Dedifferentiated amniotic fluid mesenchymal stem cell (primary cell): ENCODE measurements at regions not wholly inside any gene's neighbourhood (a gene's known extent, or its start where the extent isn't known, plus 50 kb on each side); places are given as distances from the start of the nearest gene placed in this dataset.
"Not testable (repeated sequence)": the region's sequence is repeated elsewhere in the genome, so short reads cannot be mapped to it uniquely, and the experiment has no call there.

Experiments
- DNase-seq: peaks from one replicate; pipeline ENCODE4 v3.0.0-alpha.2; 2016; ENCODE audit errors: extremely low spot score

DNA sequence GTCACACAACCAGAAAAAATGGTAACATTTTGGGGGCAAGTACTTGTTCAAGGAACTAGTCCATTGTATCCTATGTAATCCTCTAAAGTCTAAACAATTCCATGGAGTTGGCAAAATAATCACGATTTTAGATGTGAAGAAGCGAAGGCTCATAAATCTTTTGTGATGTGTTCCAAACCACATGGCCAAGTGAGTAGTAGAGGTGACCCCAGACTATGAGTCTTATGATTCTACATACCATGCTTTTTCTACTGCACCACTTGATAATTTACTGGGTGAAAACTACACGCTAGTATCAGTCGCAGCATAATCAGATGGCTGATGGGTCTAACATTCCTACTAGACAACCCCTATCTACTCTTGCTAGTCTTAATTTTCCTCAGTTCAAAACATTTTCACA is 371.4 kb downstream of the OSR1 start:
- no peak for DNase-seq

GRCh38 chr2:18986046-18986445 is 372.4 kb downstream of the OSR1 start:
- DNase-seq: no peak

GRCh38 chr2:18980786-18981430 is 377.5 kb downstream of the OSR1 start:
- DNase-seq: no peak

GRCh38 chr2:18980104-18980785 is 378.2 kb downstream of the OSR1 start:
- DNase-seq: no peak

GRCh38 chr2:18977409-18977808 is 381.0 kb downstream of the OSR1 start:
- no peak for DNase-seq

DNA sequence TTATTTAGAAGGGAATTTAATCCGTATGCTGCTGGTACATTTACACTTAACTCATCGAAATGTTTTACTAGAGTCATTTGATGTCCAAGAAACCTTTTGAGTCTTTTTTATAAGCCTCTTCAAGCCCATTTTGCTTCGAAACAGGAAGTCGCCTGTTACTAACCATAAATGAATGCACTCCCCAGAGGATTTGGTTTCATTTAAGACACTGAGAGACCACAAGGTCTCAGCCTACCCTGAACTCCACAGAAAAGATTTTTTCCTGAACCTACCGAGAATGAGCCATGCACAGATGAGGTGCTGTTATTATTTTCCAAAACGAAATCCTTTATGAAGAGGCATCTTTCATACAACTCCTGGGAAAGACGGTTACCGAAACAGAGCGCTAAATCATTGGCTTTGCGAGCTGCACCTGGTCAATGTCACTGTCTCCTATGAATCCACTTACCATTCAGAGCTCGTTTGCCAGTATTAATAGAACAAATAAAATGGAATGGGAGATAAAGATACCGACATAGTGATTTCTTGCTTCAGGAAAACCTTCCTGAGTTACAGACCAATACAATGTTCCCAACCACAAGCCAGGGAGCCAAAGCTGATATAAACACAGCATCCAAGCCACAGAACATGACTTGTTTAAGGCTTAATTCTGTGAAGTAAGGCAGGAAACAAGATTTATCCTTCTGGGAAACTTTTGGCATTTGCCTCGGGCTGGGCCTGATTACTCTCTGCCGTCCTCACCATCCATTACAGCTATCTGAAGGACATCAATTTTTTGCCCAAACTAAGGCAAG is 382.1 kb downstream of the OSR1 start:
- DNase-seq: peak; percentile 90

GRCh38 chr2:18975506-18976167 is 382.8 kb downstream of the OSR1 start:
- no peak for DNase-seq

GRCh38 chr2:18971628-18972027 is 382.3 kb upstream of the NT5C1B start:
- no peak for DNase-seq

DNA sequence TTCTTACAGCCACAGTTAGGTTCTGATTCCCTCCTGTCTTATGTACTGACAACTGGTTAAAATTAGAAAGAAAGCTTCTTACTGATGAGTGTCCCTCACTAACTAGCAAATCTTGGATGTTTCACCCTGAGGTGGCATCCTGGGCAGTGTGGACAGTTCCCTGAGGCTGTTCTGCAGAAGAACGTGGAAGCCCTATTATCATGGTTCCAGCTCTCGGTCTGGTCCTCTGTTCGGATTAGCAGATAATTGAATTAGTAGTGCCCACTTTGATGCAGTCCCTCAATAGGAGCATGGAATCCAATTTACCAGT is 381.7 kb upstream of the NT5C1B start:
- DNase-seq: no peak

- DNase-seq: no peak
These were observed 376.8 kb upstream of the NT5C1B start for GRCh38 chr2:18966131-18966530.

DNA sequence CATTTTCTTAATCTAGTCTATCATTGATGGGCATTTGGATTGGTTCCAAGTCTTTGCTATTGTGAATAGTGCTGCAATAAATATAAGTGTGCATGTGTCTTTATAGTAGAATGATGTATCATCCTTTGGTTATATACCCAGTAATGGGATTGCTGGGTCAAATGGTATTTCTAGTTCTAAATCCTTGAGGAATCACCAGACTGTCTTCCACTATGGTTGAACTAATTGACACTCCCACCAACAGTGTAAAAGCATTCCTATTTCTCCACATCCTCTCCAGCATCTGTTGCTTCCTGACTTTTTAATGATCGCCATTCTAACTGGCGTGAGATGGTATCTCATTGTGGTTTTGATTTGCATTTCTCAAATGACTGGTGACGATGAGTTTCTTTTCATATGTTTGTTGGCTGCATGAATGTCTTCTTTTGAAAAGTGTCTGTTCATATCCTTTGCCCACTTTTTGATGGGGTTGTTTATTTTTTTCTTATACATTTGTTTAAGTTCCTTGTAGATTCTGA is 374.4 kb upstream of the NT5C1B start:
- not testable (repeated sequence) for DNase-seq

DNA sequence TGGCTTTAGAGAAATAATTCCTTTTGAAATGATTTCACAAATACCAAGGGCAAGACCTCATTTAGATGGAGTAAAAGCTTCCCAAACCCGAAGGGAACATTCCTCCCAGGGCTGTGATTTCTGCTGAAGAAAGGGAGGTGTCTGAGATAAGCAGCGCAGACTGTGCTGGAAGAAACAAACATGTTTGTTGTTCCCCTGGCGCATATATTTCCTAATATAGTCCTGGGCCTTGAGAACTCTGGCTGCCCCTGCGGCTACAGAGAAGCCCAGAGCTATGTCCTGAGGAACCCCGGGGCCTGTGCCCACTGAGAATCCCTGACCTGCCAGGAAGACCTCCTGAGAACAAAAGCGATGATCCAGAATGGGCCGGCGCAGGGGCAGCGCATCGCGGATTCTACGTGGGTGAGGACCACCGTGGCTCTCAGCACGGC is 372.6 kb upstream of the NT5C1B start:
- no peak for DNase-seq

DNA sequence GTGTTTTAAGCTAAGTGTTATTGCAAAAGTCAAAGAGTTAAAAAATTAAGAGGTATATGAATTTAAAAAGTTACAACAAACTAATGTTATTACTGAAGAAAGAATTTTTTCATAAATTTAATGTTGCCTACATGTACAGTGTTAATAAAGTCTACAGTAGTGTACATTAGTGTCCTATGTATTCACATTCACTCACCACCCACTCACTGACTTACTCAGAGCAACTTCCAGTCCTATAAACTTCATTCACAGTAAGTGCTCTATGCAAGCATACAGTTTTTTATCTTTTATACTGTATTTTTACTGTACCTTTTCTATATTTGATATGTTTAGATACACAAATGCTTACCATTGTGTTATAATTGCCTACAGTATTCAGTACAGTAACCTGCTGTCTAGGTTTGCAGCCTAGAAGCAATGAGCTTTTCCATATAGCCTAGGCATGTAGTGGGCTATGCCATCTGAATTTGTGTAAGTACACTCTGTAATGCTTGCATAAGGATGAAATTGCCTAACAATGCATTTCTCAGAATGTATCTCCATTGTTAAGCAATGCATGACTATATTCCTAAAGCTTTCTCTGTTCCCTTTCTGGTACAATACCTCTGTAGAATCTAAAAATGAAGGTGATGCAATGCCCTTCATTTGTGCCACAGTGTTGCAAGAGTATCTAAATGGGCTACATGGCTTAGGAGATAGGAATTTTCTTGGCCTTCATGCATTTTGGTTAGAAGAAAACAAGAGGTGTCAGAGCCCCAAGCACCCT is 370.8 kb upstream of the NT5C1B start:
- no peak for DNase-seq

GRCh38 chr2:18959200-18959599 is 369.8 kb upstream of the NT5C1B start:
- no peak for DNase-seq

DNA sequence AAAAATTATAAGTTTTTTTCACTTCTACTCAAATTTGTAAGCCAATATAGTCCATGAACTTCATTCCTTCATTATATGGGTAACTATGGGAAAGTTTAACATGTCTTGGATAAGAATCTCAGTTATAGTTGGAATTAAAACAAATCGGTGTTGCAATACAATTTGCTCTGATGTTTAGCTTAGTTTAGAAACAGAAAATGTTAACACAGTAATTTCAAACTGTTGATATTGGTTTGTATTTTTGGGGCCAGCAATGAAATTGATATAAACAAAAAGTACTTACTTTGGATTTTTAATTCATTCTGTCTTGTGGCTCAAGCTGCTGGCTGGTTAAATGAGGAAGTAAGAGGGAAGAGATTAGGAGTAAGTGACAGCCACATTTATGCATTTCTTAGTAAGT is 368.5 kb upstream of the NT5C1B start:
- no peak for DNase-seq

GRCh38 chr2:18950361-18950851 is 361.0 kb upstream of the NT5C1B start:
- DNase-seq: no peak

- no peak for DNase-seq
These were observed 360.5 kb upstream of the NT5C1B start for GRCh38 chr2:18949871-18950270.

DNA sequence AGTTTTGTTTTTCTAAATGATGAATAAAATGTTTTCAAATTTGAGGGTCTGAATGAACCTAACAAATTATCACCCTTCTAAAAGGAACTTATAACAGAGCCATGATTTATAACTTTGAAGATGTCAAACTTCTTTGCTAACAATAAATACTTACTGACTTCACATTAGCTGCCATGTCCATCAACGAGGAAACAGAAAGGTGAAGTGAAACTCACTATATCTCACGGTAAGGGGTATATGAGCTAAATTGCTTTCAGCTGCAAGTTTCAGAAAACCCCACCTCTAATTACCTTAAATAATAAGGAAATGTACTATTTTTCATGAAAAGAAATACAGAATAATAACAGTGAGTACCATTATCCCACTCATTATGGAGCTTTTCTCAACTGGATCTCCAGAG is 350.8 kb upstream of the NT5C1B start:
- DNase-seq: no peak

DNA sequence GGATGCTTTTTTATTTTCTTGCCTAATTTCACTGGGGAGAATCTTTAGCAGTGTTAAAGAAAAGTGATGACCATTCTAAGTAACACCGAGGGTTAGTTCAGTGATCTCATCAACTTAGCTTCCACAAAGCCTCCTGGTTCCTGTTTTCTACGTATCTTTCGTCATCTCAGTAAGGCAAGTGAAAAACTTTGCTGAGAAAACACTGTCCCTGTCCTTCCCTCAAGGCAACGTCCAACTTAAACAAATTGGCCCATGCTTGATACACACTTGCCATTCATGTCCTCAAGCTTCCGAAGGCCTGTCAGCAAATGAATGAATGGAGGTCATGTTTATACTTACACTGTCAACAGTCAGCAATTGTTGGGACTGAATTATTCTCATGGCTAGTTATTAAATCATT is 350.4 kb upstream of the NT5C1B start:
- DNase-seq: not testable (repeated sequence)

DNA sequence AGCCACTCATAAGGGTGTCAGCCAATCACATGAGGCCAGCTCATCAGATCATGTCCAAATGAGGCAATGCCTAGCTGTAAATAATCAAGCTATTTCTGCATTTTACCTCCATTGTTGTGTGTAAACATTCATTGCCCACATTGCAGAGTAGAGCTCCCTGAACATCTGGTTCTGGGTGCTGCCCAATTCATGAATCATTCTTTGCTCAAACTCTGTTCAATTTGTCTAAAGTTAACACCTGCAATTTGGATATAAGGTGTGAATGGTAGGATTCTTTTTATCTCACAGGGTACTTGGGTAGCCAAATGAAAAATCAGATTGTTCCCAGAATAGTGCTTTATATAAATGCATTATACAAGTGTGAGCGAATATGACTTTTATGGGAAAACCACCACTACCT is 345.5 kb upstream of the NT5C1B start:
- DNase-seq: no peak

GRCh38 chr2:18932853-18933252 is 343.5 kb upstream of the NT5C1B start:
- DNase-seq: no peak
